ENCODE measurements at regions not wholly inside any gene's neighbourhood (a gene's known extent, or its start where the extent isn't known, plus 50 kb on each side); places are given as distances from the start of the nearest gene placed in this dataset.
A peak's percentile ranks its signal among the peaks of the same experiment; 100 is the strongest.

DNA sequence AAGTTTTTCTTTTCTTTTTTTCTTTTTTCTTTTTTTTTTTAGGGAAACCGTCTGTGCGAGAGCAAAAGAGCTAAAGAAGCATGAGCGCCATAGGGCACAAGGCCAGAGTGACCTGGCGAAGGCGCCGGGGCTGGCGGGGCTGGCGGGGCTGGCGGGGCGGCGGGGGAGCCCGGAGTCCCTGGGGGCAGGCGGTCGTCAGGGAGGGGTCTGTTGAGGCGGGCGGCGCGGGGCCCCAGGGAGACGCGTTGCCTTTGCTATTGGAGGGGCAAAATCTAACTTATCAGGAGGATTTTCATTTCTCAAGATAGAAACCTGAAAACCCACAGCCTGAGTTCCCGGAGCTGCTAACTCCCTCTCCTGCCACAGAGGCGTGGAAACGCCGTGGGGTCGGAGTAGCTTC lies 135.6 kb upstream of the SMAD1 start:
- DNase-seq (ENCODE audit: low spot score) = no peak

GRCh38 chr4:145345401-145345800 lies 136.3 kb upstream of the SMAD1 start:
- DNase-seq (ENCODE audit: low spot score) = no peak

- DNase-seq (ENCODE audit: low spot score) = no peak
Observed at GRCh38 chr4:145341381-145341780, 140.3 kb upstream of the SMAD1 start.

GRCh38 chr4:145340071-145340675 lies 141.5 kb upstream of the SMAD1 start:
- no peak for DNase-seq (ENCODE audit: low spot score)

GRCh38 chr4:145339075-145339725 lies 142.5 kb upstream of the SMAD1 start:
- no peak for DNase-seq (ENCODE audit: low spot score)

DNA sequence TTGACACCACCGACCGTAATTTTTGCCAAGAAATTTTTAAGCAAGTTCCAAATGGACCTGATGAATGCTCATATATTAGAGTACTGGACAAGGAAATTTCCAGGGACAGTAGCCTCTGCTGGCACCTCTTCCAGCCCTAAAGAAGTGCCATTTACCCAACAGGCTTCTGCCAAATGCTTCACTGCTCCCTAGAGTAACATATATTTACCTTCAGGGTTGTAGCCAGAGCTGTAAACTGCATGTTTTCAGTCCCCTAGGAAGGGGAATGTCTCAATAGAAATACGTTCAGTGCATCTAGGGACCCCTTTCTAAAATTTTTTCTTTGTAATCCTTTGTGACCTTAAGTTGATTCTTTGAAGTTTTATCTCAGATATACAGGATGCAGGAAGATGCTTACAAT lies 143.1 kb upstream of the SMAD1 start:
- no peak for DNase-seq (ENCODE audit: low spot score)

- no peak for DNase-seq (ENCODE audit: low spot score)
Observed at GRCh38 chr4:145337391-145337790, 144.3 kb upstream of the SMAD1 start.

- DNase-seq (ENCODE audit: low spot score) = no peak
Observed at GRCh38 chr4:145333786-145334185, 147.9 kb upstream of the SMAD1 start.

DNA sequence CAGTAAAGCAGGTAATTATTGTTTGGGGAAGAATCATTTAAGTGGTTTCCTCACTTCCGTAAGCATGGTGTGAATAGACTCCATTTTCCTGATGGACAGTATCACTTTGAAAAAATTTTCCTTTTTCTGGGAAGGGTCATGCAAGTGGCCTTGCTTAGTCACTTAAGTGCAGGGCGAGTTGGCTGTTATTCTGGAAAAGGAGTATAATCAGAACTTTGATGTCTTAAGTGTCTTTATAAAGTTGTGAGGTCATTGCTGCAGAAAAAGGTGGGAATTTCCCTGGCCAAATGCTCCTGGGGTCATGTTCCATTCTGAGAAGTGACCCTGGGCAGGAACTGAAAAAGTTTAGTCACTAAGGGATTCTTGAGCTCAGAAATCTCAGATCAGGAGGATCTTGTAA lies 146.1 kb upstream of the OTUD4 start:
- no peak for DNase-seq (ENCODE audit: low spot score)

GRCh38 chr4:145324161-145324560 lies 143.8 kb upstream of the OTUD4 start:
- DNase-seq (ENCODE audit: low spot score) = no peak

GRCh38 chr4:145320294-145320693 lies 139.9 kb upstream of the OTUD4 start:
- DNase-seq (ENCODE audit: low spot score) = no peak

GRCh38 chr4:145319751-145320150 lies 139.4 kb upstream of the OTUD4 start:
- no peak for DNase-seq (ENCODE audit: low spot score)

- DNase-seq (ENCODE audit: low spot score) = no peak
Observed at GRCh38 chr4:145316897-145317574, 136.6 kb upstream of the OTUD4 start.

GRCh38 chr4:145315811-145316225 lies 135.4 kb upstream of the OTUD4 start:
- no peak for DNase-seq (ENCODE audit: low spot score)

GRCh38 chr4:145308598-145308997 lies 128.2 kb upstream of the OTUD4 start:
- DNase-seq (ENCODE audit: low spot score) = no peak

DNA sequence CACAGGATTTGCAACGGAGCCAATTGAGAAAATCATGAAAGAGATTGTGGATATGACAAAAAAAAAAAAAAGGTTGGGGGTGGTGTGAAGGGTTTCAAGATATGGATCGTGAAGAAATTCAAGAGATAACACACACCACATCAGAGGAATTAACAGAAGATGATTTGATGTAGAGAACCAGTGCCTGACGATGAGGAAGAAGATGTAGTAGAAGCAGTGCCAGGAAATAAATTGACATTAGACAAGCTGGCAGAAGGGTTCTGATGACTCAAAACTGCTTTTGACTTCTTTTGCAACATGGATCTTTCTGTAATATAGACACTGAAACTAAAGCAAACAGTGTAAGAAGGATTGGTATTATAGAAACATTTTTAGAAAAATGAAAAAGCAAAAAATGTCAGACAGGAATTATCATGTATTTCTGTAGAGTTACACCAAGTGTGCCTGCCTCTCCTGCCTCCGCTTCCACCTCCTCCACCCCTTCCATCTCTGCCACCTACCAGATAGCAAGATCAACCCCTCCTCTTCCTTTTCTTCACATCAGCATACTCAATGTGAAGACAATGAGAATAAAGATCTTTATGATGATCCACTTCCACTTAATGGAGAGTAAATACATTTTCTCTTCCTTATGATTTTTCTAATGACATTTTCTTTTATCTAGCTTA lies 127.5 kb upstream of the OTUD4 start:
- no peak for DNase-seq (ENCODE audit: low spot score)

DNA sequence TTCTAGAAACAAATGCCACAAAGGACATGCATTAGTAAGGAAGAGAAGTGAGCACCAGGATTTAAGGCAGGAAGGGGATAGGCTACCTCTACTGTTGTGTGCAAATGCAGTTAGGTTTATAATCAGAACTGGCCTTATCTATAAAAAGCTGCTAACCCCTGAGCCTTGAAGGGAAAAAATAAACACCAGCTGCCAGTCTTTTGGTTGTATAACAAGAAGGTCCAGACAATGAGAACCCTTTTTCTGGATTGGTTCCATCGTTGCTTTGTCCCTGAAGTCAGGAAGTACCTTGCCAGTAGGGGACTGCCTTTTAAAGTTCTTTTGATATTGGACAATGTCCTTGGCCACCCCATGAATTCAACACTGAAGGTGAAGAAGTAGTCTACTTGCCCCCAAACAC lies 126.7 kb upstream of the OTUD4 start:
- DNase-seq (ENCODE audit: low spot score) = no peak

DNA sequence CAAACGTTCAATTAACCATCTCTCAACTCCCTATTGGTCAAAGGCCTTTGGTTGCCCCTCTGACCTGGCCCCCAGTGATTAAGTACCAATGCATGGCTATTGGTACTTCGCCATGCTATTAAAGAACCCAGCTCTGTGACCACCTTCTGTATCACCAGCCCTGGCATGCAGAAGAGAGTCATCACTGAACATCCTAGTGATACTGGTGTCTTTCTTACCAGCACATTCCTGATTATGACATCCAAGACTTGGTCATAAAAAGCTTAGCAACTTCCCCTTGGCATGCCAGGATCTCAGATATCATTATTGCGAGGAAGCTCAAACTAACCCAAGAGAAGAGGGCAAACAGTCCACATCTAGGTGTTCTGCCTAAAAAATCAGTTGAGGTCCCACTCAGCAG lies 122.3 kb upstream of the OTUD4 start:
- DNase-seq (ENCODE audit: low spot score) = no peak

DNA sequence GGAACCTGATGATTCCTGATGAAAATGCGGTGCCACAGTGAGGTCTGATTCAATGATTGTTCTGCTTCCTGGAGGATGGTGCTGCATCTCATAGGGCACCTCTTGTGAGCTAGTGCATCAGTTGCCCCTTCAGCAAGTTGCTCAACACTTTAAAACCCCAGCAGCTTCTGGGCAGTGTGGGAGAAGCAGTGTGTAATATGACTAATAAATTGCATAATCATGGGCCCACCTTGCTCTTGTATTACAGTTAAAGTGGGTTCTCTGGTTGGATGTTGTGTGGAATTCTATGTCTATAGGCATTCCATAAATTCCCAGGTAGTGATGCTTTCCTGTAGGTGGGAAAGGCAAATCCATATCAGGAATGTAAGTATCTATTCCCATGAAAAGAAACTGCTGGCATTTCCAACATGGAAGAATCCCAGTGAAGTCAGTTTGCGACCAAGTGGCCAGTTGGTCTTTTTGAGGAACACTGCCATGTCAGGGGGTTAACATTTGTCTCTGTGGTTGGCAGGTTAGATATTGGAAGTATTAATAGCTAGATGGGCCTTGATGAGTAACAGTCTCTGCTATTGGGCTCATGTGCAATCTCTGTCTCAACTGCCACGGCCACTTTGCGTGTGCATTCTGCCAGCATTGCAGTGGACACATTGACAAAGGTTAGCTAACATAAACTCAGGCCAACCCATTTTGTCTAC lies 121.1 kb upstream of the OTUD4 start:
- DNase-seq (ENCODE audit: low spot score) = no peak

DNA sequence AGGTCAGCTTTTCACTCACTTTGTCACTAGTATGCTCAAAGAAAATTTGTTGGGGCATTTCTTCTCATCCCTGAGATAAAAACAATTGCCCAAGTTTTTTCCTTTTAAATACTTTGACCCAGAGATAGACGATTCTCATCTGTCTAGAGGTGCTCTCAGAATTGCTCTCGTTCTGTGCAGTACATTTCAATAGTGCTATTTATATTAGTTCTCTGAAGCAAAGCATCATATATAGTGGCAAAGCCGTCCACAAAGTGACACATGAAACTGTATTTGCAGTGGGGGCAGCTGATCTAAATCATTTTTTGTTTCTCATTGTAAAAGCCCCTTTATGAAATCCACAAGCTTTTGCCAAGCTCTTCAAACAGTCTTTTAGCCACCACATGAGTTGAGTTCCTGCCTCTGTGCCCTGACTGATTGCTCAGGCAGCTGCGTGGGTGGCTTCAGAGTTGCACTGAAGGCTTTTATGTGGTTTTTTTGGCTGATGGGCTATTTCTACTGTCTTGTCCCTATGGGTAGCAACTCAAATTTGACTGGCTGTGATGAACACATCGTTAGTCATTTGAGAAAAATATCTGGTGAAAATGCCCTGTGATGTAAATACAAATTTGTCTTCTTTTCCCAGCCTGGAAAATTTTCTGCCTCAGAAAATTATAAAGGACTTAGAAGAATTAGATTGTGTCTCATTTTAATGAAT lies 119.1 kb upstream of the OTUD4 start:
- DNase-seq (ENCODE audit: low spot score) = peak; percentile 92

GRCh38 chr4:145298885-145299284 lies 118.5 kb upstream of the OTUD4 start:
- DNase-seq (ENCODE audit: low spot score) = no peak

GRCh38 chr4:145297556-145297955 lies 117.2 kb upstream of the OTUD4 start:
- no peak for DNase-seq (ENCODE audit: low spot score)
